ENCODE measurements at regions not wholly inside any gene's neighbourhood (a gene's known extent, or its start where the extent isn't known, plus 50 kb on each side); places are given as distances from the start of the nearest gene placed in this dataset.

DNA sequence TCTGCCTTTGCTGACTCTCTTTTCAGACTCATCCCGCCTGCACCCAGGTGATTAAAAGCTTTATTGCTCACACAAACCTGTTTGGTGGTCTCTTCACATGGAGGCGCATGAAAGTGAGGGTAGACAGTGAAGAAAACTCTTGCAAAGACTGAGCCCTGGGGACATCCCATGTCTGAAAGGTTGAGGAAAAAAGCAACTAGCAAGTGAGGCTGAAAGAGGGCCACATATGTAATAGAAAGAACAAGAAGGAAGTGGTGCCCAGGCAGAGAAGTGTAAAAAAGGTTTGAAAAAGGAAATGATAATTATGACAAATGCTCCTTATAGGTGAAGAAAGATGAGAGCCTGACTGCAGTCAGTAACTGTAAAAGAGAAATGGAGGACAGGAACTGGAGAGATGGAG is 115.9 kb upstream of the NEK7 start:
- no peak for DNase-seq (ENCODE audit: low spot score)

DNA sequence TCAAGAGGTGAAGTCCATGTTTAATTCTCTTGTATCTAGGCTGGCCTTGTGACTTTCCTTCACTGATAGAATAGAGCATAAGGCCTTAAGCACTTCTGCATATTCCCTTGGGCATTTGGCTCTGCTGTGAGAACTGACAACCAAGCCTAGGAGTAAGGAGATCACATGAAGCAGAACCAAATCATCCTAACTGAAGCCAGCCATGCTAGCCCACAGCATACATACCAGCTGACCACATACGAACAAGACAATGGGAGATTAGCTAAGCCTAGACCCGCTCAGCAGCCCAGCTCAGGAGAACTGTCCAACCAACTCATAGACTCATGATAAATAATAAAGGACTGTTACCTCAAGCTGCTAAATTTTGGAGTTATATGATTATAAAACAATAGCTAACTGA is 114.6 kb upstream of the NEK7 start:
- DNase-seq (ENCODE audit: low spot score), result no peak

DNA sequence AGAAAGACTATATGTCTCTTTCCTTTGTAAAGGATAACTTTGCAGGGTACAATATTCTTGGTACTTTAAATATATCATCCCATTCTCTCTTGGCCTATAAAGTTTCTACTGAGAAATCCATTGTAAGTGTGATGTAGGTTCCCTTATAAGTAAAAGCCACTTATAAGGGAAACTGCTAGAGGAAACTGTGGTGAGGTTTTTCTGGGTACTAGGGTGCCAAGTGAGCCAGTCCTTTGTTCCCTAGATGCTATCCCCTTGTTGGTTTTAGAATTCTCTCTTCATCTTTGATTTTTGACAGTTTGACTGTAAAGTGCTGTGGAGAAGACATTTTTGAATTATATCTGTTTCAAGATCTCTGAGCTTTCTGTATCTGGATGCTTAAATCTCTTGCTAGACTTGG is 108.9 kb upstream of the NEK7 start:
- DNase-seq (ENCODE audit: low spot score), result peak; percentile 5

DNA sequence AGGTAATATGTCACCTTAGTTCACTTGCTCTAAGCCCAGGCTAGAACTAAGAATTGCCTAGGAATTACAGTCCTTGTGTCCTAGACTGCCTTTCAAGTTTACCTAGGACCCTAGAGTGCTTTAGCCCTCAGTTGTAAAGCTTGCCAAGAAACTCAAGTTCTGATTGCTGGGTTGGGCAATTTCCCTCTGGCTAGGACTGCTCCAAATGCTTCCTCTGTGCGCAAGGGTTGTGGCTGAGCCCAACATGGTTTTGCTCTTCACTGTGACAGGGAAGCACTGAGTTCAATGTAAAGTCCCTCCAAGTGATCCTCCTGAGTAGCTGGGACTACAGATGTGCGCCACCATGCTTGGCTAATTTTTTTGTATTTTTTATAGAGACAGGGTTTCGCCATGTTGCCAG is 102.3 kb upstream of the NEK7 start:
- no peak for DNase-seq (ENCODE audit: low spot score)

DNA sequence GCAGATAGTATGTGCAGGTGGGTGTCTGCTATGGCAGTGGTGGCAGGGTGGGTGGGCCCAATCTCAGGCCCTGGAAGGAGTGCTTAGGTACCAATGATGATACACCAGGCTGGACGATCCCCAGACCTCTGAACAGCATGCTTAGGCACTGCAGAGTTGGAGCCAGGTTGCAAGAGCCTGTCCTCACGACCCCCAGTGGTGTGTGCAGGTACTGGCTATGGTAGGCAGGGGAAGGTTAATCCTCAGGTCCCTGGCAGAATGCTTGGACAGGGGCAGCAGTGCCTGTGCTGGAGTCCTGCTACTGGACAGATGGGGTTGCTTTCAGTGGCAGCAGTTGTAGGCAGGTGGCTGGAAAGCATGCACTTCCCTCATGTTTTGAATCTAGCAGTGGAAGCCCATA is 100.5 kb upstream of the NEK7 start:
- DNase-seq (ENCODE audit: low spot score), result no peak

DNA sequence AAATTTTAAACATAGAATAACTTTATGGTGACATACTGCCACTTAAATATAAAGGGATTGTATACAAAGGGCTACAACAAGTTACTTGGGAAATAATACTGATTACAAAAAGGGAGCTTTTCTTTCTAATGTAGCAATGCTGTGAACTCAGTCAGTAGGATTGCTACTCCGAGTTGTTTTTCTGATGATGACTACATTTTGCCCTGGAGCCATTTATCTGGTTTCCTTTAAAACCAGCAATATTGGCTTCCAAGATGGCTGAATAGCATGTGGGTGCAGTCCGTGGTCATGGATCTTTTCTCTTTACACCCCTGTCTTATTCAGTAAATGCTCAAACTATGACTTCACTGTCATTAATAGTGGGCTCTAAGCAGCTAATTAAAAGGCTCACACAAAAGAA is 92.6 kb upstream of the NEK7 start:
- DNase-seq (ENCODE audit: low spot score), result no peak

DNA sequence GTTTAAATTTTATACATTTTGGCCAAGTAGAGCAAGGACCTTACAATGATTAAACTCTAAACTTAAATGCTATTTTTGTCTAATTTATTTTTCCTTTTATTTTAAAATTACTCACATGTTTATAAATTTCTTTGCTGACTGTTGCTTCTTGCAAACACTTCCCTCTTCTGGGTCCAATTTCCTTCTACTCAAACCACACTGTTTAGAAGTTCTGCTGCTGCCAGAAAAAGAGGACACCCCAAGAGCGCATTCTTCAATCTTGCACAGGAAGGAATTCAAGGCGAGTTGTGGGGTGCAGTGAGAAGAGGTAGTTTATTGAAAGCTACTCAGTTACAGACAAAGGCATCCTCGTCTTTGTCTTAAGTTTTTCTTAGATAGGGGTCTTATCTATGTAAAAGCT is 88.5 kb upstream of the NEK7 start:
- no peak for DNase-seq (ENCODE audit: low spot score)

DNA sequence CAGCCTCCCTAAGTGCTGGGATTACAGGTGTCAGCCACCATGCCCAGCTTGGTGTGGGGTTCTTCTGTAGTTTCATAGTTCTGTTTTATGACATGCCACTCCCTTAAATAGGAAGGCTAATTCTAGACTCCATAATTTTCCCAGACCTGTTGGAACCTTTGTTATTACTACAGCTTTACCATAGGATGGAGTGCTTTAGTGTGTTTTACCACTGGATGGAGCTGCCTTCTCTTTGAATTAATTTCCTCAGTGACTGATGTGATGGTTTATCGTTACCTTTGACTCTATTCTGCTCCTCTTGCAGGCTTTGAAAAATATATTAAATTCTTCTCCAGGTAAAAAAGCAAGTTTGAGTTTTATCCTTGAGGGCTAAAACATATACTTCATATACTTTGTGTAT is 84.6 kb upstream of the NEK7 start:
- no peak for DNase-seq (ENCODE audit: low spot score)

DNA sequence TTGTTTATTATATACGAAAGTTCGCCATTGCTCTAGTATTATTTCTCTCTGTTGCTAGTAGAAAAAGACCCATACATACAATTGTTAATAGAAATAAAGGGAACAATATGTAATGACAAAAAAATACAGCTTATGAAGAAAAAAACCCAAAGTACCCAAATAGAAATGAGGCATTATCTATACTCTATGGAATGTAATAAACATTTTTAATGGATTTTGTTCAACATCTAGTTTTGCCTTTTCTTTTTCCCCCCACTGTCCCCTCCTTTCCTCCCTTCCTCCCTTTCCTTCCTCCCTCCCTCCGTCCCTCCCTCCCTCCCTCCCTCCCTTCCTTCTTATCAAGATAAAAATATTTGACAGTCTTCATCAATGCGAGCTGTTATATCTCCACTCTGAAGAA is 81.5 kb upstream of the NEK7 start:
- no peak for DNase-seq (ENCODE audit: low spot score)

DNA sequence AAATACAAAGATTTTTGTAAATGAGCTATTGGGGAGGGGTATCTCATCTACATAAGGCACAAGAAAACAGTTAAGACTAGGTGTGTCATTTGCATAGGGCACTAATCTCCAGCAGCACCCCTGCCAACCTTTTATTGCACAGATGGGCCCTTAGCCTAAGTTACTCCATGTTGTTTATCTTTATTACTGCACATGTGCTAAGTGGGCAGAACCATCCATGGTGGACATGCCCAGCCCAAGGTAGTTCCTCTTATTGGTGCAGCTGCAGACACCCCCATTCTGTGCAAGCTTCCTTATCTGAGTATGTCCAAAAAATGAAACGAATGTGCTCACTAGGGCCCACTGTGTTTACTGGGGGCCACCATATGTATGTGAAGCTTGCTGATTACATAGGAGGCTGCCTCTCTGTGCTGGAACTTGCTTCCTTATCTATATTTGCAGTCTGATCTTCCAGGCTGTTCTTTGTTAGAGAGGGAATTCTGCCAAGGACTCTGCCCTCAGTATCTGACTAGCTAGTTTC is 77.3 kb upstream of the NEK7 start:
- DNase-seq (ENCODE audit: low spot score), result no peak

DNA sequence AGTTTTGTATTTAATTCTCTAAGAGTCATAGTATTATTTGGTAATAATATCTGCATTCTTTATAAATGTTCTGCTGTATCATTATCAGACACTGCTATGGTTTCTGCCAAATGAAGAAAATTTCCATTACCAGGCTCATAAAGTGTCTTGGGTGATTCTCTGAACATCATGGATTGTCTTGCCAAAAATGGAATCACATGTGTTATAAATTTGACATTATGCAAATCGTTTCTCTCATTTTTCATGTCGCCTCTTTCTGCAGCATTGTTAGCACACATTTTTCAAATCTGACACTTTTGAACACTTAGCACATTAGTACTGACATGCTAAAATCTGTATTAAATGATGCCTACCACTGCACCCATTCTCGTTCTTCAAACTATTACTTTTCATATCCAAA is 74.2 kb upstream of the NEK7 start:
- DNase-seq (ENCODE audit: low spot score), result no peak

DNA sequence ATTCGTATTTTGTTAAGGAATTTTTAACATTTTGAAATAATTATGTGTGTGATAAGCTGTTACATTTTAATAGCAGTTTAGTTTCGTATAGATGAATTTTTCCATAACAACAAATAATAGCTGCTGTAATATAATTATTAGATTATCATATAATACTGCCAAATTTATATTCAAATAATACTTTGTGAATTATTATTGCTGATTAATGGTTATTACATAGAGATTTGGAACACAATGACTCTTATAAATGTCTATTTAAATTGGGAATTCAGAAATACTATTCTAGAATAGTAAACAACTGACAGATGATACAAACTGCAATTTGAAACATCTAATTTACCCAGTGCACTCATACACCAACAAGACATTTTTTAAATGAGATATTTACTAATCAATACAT is 73.2 kb upstream of the NEK7 start:
- no peak for DNase-seq (ENCODE audit: low spot score)

DNA sequence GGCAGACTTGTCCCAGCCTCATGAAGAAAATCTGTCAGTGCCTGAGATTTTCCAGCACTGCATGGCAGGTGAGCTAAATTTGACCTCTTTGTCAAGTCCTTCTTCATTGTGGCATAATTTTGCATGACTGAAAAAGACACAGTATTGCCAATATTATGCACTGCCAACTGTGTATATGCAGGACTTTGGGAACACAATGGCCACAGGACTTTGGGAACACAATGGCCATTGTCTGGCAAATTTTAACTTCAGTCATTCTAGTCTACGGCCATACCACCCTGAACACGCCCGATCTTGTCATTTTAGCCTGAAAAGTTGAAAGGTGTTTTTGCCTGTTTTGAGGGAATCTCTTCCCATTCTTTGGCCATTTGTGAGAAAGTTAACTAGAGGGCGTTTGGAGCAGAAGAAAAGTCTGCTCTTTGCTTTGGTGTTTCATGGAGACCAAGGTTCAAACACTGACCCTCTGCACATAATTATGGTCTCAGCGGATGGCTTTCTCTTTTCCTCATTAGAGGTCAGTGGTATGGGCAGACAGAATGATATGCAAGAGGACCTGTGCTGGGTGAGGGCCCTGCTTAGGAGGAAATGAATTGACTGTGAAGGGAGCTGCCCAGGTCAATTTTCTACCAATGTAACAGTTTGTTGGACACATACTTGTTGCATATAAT is 72.4 kb upstream of the NEK7 start:
- no peak for DNase-seq (ENCODE audit: low spot score)

DNA sequence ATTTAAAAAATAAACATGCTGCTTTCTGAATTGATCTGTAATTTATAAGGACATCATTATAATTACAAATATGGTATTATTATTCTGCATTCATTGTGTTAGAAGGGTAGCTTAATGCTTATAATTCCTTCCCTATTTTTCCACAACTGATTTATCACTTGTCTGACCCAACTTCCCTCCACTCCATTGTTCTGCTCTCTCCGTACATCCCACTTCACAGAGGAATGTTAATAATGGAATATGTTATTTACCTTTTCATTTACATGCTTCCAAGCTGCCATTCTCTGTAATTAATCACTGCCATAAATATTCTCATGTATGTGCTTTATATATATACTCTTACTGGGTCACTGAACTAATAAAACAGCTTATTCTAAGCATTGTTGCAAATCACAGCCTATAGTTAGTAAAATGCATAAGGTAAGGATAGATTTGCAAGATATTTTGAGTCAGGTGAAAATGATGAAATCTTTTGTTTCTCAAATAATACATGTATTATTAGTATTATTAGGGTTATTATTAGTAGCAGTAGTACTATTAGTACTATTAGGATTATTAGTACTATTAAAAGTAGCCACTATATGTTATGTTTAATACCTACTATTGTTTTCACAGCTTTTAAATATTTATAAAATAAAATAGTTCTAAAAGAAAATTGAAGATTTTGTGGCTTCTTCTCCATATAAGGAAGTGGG is 70.6 kb upstream of the NEK7 start:
- no peak for DNase-seq (ENCODE audit: low spot score)

DNA sequence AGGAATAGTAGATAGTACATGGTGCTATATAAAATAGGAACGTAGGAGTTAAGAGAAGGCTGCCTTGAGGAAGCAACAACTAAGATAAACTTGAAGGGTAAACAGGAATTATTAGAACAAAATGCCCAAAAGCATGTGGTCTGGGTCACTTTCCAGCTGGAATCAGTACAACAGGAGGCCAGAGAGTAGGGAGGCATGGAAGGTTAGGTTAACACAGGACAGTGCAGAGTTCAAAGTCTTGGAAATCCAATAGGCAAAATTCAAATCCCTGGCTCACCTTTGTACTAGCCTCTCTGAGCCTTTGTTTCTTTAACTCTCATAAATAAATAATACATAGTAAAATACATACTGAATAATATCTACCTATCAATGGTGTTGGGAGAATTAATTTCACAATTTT is 69.0 kb upstream of the NEK7 start:
- DNase-seq (ENCODE audit: low spot score), result no peak

DNA sequence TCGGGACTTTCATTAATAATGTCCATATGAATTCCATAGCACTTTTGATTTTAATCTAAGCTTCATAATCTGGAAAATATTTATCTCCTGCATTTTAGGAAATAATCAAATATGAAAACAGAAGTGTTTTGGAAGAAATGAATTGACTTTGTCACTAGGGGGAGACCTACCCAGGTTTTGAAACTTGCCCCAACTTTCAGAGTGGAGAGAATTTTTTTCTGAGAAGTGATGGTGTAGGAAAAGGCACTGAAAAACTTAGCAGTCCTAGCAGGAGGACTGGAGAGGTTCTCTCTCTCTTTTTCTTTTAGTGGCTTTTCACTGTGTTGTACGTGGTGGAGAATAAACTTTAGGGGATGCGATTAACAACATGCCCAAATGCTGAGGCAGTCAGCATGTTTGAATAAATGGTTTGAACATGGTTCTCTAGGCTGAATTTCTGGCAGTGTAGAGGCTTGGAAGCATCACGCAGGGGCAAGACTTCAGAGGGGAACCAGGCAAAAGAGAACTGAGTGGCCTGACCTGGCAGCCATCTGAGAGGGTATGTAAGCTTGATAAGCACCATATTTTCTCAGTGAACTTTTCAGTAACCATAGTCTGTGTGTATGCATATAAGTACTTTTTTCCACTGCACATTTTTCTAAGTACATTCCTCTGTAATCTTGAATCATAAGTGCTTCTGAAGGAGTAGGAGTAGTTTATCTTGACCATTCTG is 68.3 kb upstream of the NEK7 start:
- peak; percentile 53 for DNase-seq (ENCODE audit: low spot score)

DNA sequence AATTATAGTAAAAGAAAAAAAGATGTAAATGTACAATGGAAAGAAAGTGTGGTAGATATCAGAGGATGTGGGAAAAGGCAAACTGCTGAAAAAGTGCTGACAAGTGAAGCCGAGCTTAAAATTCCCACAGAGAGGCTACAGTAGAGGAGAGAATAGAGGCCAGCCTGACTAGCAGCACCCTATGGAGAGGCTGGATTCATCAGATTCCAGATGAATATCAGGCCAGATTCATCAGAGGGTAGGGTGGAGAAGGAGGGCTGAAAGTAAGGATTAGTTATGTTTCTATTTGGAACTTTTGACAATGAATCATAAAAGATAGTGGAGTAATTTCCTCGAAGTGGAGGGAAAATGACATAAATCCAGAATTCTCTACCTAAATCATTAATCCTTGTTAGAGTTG is 60.4 kb upstream of the NEK7 start:
- DNase-seq (ENCODE audit: low spot score), result no peak

DNA sequence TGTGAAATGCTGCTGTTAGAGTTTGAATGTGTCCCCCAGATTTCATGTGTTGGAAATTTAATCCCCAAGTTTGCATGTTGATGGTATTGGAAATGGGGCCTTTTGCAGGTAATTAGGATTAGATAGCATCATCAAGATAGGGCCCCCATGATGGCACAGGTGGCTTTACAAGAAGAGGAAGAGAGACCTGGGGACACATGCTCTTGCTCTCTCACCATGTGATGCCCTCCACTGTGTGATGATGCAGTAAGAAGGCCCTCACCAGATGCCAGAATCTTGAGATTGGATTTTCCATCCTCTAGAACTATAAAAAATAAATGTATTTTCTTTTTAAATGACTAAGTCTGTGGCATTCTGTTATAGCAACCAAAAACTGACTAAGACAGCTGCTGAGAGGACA is 57.0 kb upstream of the NEK7 start:
- no peak for DNase-seq (ENCODE audit: low spot score)

DNA sequence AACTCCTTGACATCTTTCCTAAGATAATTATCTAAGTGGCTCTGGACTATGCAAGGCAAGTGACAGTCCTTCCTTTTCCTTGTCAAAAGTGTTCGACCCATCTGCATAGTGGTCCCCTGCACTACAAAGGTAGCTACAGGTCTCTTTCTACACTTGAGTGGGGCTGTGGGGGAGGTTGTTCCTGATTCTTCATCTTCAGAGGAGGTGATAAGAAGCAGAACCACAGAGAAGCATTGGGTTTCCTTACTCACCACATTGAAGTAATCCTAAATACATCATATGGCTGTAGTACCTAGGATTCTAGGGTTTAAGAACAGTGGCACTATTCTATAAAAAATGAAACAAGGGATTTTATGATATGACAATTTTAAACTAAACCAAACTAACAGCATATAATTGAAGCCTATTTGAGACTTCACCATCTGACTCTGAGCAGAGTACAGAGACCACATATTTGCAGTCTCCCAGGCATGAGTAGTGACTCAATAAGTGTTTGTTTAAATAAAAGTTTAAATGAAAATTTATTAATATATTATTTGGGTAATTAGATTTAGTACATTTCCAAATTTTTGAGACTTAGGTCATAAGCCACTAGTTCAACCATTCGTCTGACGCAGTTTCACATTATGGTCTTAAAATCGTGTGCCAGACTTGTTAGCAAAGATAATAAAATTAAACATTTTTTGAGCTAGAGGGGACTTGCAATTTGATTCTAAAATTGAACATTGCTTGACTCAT is 54.9 kb upstream of the NEK7 start:
- no peak for DNase-seq (ENCODE audit: low spot score)

DNA sequence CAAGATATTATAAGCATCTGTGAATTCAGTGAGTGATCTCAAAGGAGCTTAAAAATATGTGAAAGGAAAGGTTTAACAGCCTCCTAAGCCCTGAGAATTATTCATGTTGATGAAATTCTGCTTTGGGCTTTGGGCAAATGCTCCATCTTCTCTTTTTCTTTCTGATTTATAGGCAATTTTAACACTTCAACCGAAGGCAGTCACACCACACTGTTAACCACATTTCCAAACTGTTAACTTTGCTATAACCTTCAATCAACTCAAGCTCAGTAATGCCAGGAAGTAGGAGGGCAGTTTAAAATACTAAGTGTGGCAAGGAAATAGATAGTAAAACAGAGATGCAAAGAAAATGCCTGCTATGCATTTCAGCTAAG is 54.4 kb upstream of the NEK7 start:
- DNase-seq (ENCODE audit: low spot score), result peak; percentile 13

DNA sequence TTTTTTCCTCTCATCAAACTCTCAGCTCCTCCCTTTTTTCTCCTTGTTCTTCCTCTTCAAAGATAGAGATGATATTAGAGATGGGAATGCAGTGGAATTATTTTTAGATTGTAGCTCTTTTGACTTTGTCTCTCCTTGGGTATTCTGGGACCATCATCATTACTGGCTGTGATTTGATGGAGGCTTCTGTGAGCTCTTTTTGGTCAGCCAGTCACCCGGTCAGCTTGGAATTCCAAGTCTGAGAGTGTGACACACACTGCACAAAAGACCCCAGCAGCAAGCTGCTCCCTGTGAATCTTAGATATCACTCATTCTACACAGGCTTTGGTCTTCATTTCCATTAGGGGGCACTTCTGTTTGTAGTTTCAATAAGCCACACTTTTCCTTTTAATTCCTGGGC is 51.6 kb upstream of the NEK7 start:
- no peak for DNase-seq (ENCODE audit: low spot score)

DNA sequence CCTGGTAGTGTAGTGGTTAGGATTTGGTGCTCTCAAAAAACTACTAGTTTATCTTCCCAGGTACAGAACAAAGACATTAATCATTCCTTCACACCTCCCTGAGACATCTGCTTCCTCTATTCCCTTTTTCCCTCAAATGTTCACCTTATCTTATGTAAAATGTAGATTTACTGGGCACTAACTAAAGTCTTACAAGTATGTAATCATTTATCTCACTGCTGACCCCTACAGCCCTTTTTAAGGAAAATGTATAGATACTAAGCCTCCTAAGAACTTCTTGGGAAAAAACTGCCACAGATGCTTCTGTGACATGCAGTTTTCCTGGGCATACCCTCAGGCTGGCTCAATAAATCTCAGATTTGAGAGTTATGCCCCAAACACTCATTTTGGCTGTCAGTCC is 50.8 kb upstream of the NEK7 start:
- DNase-seq (ENCODE audit: low spot score), result no peak
